ENCODE measurements at regions not wholly inside any gene's neighbourhood (a gene's known extent, or its start where the extent isn't known, plus 50 kb on each side); places are given as distances from the start of the nearest gene placed in this dataset.

DNA sequence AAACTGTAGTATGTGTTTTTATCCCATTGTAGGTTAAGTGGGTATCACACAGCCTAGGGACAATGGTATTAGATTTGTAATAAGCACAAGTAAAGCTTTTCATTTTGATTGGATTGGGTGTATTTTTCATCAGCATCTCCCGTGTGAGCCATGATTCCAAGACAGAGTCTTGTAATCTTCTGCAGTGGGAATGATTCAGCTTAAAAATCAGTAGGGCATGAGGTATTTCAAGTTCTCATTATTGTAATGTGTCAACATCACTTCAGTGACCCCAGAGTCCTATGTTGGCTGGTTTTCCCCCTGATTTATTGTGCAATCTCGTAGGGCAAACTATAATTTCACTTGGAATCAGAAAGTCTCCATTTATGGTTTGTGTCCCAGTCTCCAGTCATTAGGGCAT lies 833.2 kb upstream of the RBFOX1 start:
- Mint-ChIP-seq H3K36me3 (ENCODE audit: low read depth) (no peaks in the 10 kb centered on the region), H3K27ac (no peak overlapping the region)
- CTCF ChIA-PET = no interaction called here

DNA sequence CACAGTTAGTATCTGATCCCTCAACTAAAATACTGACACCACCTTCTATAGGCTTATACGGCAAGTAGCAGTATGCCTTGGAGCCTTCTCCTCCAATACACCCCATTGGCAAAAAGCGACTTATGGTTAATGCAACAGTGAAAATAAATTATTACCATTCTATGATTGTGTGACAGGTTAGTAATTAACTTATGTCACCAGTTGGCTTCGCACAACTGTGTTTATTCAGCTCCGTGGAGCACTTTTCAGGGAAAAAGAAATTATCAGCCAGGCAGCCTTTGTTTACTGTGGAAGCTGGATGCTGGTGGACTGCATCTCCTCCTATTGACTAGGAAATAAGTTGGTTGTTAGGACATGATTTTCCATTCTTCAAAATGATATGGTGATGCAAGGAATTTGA lies 833.8 kb upstream of the RBFOX1 start:
- POLR2A ChIA-PET = no interaction called here
- intact Hi-C loops (cut with micrococcal nuclease) = no loop called here
- CTCF ChIA-PET = no interaction called here
- ATAC-seq (no peak), DNase-seq (no peak)
- no peaks in the 10 kb centered on the region for H3K4me1 Mint-ChIP-seq (ENCODE audit: low read depth)
- no peak overlapping the region for H3K4me3 Mint-ChIP-seq
- peaks cover 8% of the 10 kb centered on the region for H3K9me3 Mint-ChIP-seq
- H3K27me3 Mint-ChIP-seq = no peaks in the 10 kb centered on the region
- no peaks in the 10 kb centered on the region for H3K36me3 Mint-ChIP-seq (ENCODE audit: low read depth)
- TF ChIP-seq, protein P1, sequence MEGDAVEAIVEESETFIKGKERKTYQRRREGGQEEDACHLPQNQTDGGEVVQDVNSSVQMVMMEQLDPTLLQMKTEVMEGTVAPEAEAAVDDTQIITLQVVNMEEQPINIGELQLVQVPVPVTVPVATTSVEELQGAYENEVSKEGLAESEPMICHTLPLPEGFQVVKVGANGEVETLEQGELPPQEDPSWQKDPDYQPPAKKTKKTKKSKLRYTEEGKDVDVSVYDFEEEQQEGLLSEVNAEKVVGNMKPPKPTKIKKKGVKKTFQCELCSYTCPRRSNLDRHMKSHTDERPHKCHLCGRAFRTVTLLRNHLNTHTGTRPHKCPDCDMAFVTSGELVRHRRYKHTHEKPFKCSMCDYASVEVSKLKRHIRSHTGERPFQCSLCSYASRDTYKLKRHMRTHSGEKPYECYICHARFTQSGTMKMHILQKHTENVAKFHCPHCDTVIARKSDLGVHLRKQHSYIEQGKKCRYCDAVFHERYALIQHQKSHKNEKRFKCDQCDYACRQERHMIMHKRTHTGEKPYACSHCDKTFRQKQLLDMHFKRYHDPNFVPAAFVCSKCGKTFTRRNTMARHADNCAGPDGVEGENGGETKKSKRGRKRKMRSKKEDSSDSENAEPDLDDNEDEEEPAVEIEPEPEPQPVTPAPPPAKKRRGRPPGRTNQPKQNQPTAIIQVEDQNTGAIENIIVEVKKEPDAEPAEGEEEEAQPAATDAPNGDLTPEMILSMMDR (IDR thresholded peaks at IDR 0.05) = no peak
- no peak overlapping the region for H3K27ac Mint-ChIP-seq

More for the DNA sequence above, 833.2 kb upstream of the RBFOX1 start:
- Mint-ChIP-seq H3K4me1 (ENCODE audit: low read depth) (no peaks in the 10 kb centered on the region), H3K4me3 (no peak overlapping the region), H3K27me3 (no peaks in the 10 kb centered on the region), H3K9me3 (peaks cover 11% of the 10 kb centered on the region)
- intact Hi-C loops (cut with micrococcal nuclease) = no loop called here
- POLR2A ChIA-PET = no interaction called here
- TF ChIP-seq, protein P1 (IDR thresholded peaks at IDR 0.05) = no peak
- ATAC-seq (no peak), DNase-seq (no peak)

- no peak for DNase-seq
- Mint-ChIP-seq H3K27me3 (no peaks in the 10 kb centered on the region), H3K27ac (no peak overlapping the region), H3K4me3 (no peak overlapping the region), H3K4me1 (ENCODE audit: low read depth) (no peaks in the 10 kb centered on the region), H3K9me3 (peaks cover 7% of the 10 kb centered on the region), H3K36me3 (ENCODE audit: low read depth) (no peaks in the 10 kb centered on the region)
- TF ChIP-seq, protein P1 (IDR thresholded peaks at IDR 0.05) = no peak
- intact Hi-C loops (cut with micrococcal nuclease) = no loop called here
- ATAC-seq = no peak
- ChIA-PET POLR2A (no interaction called here), CTCF (no interaction called here)
Observed at GRCh38 chr16:6496996-6497395, 835.6 kb upstream of the RBFOX1 start.

DNA sequence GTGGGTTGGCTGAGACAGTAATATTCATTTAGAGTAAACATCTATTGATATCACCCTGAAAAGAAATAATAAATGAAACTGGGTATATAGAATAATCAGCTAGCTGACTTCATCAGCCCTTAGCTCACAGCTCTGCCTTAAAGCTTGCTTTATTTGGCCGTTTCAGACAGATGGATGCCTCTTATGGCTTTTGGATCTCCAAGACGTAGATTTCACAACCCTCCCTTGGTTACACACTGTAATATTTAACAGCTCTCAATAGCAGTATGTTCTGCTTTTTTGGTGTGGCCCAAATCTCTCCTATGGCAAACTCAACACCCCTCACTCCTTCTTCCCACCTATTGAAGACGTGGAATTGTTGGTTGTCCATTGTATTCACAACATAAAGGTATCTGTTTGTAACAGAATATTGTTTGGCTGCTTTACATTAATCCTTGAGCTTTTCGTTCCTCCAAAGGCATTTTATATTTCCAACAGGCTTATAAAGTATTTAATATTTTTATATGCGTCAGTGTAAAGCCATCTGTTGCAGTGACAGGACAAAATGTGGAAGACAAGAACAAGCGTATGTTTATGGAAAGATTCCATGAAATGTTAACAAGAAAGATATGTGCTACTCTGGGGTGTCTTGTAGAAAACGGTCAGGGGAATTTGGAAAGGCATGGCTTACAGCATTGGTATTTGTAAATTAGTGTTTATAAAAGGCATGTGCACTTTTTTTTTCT lies 837.0 kb upstream of the RBFOX1 start:
- TF ChIP-seq, protein P1 (IDR thresholded peaks at IDR 0.05) = no peak
- ChIA-PET CTCF (no interaction called here), POLR2A (no interaction called here)
- ATAC-seq (no peak), DNase-seq (no peak)
- Mint-ChIP-seq H3K4me3 (no peak overlapping the region), H3K27ac (no peak overlapping the region), H3K36me3 (ENCODE audit: low read depth) (no peaks in the 10 kb centered on the region), H3K4me1 (ENCODE audit: low read depth) (no peaks in the 10 kb centered on the region), H3K27me3 (no peaks in the 10 kb centered on the region), H3K9me3 (peaks cover 7% of the 10 kb centered on the region)
- intact Hi-C loops (cut with micrococcal nuclease) = no loop called here

GRCh38 chr16:6494716-6495115 lies 837.9 kb upstream of the RBFOX1 start:
- DNase-seq (no peak), ATAC-seq (no peak)
- H3K36me3 Mint-ChIP-seq (ENCODE audit: low read depth) = no peaks in the 10 kb centered on the region
- H3K27ac Mint-ChIP-seq = no peak overlapping the region
- H3K4me1 Mint-ChIP-seq (ENCODE audit: low read depth) = no peaks in the 10 kb centered on the region
- POLR2A ChIA-PET = no interaction called here
- CTCF ChIA-PET = no interaction called here
- peaks cover 3% of the 10 kb centered on the region for H3K9me3 Mint-ChIP-seq
- H3K27me3 Mint-ChIP-seq = no peaks in the 10 kb centered on the region
- TF ChIP-seq, protein P1 (IDR thresholded peaks at IDR 0.05) = no peak
- intact Hi-C loops (cut with micrococcal nuclease) = no loop called here
- H3K4me3 Mint-ChIP-seq = no peak overlapping the region

All from activated CD8-positive, alpha-beta T cell treated with anti-CD3 and anti-CD28 coated beads for 36 hours (primary cell).